ENCODE measurements at regions not wholly inside any gene's neighbourhood (a gene's known extent, or its start where the extent isn't known, plus 50 kb on each side); places are given as distances from the start of the nearest gene placed in this dataset.
A peak's percentile ranks its signal among the peaks of the same experiment; 100 is the strongest.
"Not testable (repeated sequence)": the region's sequence is repeated elsewhere in the genome, so short reads cannot be mapped to it uniquely, and the experiment has no call there.

DNA sequence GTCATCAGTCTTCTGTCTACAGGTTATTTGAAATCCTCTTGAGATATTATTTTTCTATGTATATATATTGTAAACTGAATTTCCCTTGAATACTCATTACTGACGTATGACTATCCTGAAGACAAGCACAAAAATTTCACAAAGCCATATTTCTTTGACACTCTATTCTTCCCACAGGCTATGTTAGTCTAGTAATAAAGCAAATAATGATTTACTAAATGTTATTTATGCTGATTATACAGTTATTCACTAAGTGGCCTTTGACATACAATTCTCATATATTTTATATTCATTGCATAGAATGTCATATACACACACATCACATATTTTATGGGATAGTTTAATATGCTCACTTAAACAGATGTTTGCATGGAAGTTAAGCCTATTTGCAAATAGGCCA, 793.0 kb upstream of the GRAMD2B start:
- no peak for DNase-seq
- intact Hi-C loops (cut with DNase I), result no loop called here

DNA sequence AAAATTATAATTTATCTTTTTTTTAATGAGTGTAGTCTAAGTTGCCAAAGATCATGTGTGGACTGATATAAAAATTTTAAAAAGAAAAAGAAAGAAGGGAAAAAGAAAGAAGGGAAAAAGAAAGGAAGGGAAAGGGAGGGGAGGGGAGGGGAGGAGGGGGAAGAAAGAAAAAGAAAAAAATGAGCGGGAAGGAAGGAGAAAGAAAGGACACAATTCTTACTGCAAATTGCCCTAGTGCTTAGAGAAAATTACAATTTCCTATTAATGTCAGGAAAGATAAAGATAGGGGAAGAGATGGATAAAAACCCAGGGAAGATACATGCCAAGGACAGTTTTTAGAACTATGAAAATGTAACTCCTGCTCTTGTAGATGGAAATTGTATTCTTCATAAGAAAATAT, 789.7 kb upstream of the GRAMD2B start:
- DNase-seq, result no peak
- intact Hi-C loops (cut with DNase I), result no loop called here

DNA sequence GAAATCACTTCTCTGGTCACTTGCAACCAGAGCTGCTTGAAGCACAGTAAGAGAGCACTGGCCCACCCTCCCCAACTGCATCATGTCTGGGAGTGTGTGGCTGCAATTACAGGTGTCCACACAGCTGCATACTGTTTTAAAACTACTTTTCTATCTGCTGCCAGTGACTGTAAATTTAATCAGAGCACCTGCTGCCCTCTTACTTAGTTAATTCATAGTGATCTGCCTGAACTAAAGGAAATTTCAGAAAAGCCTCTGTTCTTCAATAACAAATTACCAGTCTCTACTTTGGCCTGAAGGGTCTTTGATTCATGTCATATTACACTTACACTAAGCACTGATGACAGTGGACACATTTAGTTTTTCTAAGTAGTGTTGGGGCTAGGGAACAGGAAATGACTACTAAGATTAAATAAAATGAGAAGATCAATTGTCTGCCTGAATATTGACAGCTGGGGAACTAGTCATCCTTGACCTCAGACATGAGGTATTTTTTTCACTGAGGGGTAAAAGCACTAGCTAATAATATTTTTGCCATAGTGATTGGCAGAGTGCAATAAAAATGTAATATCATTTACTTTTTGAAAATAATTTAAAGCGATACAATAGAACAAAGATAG, 788.9 kb upstream of the GRAMD2B start:
- DNase-seq, result no peak
- intact Hi-C loops (cut with DNase I), result no loop called here

DNA sequence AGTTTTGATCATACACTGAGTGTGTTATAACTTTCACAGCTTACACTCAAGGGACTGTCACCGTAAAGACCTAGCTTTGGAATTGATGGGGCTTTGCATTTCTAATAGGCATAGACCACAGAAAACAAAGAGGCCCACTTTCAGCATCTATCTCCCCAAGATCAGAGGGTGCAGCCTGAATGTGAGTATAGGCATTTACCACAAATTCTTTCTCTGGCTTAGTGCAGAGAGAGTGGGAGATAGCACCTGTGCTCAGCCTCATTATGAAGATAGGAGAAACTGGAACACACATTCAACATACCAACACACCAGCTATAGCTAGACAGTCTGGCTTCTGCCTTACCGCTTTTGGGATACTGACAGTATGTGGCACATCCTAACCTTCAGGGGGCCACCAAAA, 783.4 kb upstream of the GRAMD2B start:
- DNase-seq, result no peak
- intact Hi-C loops (cut with DNase I), result no loop called here

DNA sequence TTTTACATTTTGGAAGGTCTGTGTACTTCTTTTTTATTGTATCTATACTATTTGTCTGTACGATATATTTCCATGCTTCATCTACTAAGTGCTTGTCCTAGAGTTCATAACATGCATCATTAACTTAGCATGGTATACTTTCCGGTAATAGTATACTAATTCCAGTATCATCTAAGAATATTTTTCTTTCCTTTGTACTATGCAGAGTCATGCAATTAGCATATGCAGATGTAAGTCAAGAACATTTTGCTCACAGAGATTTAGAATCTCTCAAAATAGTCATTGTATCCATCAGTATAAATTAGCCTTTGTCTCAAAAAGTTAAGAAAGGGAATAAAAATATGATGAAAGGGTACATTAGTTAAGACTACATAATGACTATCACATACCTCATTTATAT, 770.4 kb upstream of the GRAMD2B start:
- no peak for DNase-seq
- intact Hi-C loops (cut with DNase I), result no loop called here

DNA sequence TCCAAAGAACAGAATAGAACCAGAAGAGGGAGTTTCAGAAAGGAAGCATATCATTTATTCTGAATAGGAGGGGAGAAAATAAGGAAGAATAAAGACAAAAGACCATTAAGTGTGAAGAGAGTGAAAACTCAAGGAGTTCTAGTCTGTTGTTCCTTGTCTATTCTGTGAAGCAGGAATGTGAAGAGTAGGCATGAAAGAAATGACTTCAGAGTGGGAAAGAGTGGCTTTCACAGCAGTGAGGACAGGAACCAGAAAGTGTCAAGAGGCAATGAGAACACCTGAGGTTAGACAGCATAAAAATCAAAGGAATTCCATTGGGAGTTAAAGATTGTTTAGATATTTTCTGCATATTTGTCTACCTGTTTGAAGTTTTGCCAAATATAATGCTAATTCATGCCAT, 768.8 kb upstream of the GRAMD2B start:
- DNase-seq, result no peak
- intact Hi-C loops (cut with DNase I), result no loop called here

DNA sequence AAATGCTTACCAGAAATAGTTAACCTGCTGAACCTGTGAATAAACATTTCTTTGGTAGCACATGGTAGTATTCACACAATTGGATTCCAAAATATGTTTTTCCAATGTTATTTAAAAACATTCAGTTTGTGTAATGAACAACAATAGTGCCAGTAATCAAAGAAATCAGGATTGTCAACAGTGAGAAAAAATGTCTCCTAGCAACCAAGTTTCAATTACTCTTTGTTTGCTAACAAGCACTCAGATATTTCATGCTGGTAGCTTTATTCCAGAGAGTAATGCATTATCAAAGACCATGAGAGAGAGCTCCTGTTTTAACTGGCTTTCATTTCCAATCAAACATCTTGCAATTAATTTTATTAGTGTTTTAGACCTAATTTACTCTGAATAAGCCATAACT, 768.1 kb upstream of the GRAMD2B start:
- intact Hi-C loops (cut with DNase I), result no loop called here
- DNase-seq, result no peak

DNA sequence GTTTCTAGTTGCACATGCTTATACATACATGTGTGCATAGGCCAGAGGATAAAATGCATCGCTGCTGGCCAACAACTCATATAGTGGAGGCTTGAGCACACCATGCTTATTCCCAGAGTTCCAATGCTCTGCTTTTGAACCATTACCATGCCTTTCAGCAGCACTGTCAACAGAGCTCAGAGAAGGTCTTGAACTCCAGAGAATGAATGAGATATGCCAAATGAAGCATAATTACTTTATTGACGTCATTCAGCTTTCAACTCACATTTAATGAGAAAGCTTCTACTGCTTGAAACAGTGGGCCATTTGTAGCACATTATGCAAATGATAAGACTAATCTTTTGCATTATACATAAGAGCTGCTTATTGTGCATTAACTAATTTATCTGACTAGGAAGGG, 765.3 kb upstream of the GRAMD2B start:
- intact Hi-C loops (cut with DNase I), result no loop called here
- DNase-seq, result peak in 4 of 42 donors; percentile 2 to 42 (median 7)

DNA sequence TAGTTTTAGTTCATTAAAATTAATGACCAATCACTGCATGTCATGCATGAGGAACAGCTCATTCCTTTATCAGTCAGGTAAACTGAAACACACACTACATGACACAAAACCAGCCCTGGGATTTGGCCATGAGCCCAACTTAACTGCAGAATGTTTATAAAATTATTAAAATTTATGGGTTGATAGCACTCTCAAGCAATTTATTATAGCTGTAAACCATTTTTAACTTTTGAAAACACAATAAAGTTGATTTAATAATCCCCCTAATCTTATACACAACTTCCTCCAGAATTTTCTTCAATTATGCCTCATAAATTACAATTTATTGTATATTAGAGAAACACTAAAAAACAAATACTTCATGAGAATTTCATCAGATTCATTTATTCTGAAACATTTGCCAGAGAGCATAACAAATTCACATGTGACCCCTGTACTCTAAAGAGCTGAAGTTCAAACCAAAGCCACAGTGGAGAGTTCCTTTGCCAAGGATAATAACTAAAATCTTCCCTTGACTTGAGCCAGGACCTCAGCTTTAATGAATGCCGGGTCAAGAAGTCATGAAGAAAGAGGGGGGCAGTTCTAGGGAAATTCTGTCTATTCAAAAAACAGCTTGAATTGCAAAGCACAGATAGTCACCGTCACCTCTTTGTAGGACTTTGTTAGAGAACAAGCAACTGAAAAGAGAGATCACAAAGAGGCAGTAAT, 763.7 kb upstream of the GRAMD2B start:
- DNase-seq, result no peak
- intact Hi-C loops (cut with DNase I), result no loop called here

DNA sequence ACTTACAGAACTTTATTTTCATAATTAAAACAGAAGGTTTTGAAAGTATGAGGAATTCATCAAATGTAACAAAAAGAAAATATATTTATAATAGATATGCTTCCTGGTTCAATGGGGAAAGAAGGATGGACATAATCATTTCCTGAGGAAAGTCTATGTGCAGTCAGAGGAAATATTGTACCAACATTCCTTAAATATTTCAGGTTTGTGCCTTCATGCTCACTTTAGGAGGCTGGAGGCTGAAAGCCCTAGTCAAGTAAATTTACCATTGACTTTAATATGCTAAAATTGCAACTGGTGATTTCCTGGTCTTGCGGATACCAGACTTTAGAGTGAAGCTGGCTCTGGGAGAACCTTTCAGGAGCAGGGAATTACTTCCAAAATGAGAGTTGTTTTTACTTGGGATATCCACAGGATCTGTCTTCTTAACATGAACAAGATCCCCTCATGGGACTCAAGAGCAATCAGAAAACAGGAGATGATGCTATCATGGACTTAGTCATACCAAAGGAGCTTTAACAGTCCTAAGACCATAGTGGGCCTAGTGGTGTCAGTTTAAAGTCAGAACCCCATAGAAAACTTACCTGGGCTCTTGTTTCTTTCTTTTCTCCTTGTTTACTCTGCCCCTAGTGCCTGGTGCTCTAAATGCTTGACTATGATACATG, 762.8 kb upstream of the GRAMD2B start:
- intact Hi-C loops (cut with DNase I), result no loop called here
- DNase-seq, result no peak

DNA sequence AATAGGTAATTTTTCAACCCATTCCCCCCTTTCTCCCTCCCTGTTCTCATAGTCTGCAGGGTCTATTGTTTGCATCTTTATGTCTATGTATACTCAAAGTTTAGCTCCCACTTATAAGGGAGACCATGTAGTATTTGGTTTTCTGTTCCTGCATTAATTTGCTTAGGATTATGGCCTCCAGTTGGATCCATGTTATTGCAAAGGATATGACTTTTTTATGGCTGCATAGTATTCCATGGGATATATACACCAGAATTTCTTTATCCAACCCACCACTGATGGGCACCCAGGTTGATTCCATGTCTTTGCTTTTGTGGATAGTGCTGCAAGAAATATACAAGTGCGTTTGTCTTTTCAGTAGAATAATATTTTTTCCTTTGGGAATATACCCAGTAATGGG, 761.6 kb upstream of the GRAMD2B start:
- no peak for DNase-seq
- intact Hi-C loops (cut with DNase I), result no loop called here

DNA sequence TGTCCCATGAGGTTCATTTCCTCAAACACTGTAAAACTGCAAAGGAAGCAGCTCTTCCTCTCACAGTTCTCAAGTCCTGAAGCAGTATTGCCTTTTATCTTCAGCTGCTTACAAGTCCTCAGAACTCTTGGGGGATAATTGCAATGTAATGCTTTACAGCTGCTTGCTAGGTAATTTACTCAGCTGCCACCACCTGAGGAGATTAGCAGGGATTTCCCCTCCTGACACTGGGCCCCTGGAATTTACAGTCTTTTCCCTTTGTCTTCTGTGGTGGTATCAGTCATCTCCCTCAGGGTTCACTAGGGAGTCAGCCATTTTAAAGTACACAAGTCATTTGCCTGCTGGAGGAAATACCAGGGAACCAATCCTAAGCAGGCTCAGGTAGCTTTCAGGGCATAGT, 754.3 kb upstream of the GRAMD2B start:
- DNase-seq, result no peak
- intact Hi-C loops (cut with DNase I), result no loop called here

DNA sequence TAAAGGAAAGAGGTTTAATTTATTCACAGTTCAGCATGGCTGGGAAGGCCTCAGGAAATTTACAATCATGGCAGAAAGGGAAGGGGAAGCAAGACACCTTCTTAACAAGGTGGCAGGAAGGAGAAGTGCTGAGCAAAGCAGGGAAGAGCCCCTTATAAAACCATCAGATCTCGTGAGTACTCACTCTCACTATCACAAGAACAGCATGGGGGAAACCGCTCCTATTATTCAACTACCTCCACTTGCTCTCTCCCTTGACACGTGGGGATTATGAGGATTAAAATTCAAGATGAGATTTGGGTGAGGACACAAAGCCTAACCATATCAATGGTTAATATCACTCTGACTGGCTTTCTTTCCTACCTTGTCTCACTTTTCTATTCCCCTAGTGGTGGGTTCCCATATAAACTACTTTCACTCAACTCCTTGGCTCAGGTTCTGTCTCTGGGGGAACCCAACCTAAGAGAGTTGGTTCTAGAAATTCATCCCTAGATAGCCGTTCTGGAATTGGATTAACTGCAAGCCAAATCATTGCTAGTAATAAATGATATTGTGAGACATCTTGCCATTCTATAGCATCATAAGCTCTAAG, 749.8 kb upstream of the GRAMD2B start:
- intact Hi-C loops (cut with DNase I), result no loop called here
- DNase-seq, result no peak

DNA sequence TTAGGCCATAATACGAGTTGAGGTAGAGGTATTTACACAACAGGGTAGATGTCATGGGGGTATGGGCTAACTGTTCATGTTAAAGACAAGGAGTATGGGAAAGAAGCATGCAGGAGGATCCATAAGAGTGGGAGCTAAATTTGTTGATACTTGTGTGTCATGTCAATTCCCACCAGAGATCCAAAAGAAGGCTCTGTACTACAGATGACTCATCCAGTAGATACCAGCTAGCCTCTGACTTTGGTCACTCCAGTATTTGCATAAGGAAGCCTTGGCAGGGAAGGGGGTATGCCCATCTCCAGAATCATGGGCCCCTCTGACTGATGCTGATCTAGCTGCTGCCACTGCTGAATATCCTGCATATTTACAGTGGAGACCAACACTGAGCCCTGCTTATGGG, 743.7 kb upstream of the GRAMD2B start:
- no peak for DNase-seq

DNA sequence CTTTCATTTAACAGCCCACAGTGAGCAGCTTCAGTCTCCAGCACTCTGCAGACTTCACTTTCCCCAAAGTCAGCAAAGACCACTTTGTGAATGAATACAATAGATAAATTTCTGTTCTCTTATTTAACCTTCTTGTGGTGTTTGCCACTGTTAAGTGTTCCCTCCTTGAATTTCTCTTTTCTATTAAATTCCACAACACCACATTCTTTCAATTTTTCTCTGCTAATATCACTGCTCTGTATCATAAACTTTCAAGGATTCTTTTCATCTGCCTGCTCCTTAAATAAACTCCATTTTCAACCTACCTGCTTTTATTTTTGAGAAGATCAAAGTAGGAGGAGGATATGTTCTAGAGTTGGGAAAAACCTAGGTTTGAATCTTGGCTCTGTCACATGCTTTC, 739.5 kb upstream of the GRAMD2B start:
- intact Hi-C loops (cut with DNase I), result no loop called here

More for the DNA sequence above, 743.7 kb upstream of the GRAMD2B start:
- intact Hi-C loops (cut with DNase I), result no loop called here

DNA sequence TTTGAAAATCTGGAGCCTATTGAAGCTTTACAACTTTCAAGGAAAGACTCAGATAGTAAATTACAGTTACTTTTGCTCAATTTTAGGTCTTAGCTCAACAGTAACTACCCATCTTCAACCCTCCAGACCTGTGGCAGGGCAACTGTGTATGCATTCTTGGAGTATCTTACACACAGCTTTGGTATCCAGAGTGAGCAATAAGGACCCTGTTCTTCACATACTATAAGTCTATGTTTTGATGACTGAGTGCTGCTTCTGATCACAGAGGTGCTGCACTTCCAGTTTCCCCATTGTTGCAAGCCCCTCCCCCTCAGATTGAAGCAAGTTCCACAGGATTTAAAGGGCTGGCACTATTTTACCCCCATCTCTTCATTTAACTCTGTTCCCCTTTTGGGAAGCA, 737.4 kb upstream of the GRAMD2B start:
- DNase-seq, result no peak
- intact Hi-C loops (cut with DNase I), result no loop called here

More for the DNA sequence above, 739.5 kb upstream of the GRAMD2B start:
- no peak for DNase-seq

DNA sequence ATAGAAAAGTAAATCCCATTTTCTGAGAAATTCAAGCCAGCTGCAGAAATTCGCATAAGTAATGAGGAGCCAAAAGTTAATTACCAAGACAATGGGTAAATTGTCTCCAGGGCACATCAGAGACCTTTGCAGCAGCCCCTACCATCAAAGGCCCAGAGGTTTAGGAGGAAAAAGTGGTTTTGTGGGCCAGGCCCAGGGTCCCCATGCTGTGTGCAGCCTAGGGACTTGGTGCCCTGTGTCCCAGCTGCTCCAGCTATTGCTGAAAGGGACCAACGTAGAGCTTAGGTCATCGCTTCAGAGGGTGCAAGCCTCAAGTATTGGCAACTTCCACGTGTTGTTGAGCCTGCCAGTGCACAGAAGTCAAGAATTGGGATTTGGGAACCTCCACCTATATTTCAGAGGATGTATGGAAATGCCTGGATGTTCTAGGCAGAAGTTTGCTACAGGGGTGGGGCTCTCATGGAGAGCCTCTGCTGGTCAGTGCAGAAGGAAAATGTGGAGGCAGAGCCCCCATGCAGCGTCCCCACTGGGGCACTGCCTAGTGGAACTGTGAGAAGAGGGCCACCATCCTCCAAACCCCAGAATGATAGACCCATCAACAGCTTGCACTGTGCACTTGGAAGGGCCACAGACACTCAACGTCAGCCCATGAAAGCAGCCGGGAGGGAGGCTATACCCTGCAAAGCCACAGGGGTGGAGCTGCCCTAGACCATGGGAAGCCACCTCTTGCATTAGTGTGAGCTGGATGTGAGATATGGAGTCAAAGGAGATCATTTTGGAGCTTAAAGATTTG, 731.3 kb upstream of the GRAMD2B start:
- DNase-seq; intact Hi-C loops (cut with DNase I): not testable (repeated sequence)

DNA sequence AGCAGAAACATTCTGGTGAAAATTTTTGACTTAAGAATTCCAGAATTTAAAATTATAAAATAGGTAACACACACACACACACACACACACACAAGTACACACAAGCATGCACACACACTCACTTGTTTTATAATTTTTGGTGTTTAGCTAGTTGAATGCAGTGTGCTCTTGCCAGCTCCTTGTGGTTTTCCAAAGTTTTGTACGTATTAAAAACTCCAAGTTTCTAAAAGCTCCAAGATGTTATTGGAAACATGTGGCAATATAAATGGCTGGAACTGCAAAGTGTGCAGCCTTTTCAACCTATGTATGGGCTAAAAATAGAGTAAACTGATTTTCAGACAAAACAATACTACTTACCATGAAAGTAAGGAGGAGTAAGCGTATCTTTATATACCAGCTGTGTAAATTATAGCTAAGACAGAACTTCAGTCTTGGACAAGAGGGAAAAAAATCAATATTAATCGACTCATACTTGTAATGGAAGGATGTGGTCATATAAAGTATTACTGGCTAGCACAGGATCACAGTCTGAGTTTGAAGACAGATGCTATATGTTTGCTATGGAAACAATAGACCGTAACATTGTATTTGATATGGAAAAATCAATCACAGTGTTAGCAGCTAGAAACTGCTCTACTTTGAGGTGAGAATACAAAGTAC, 727.1 kb upstream of the GRAMD2B start:
- intact Hi-C loops (cut with DNase I), result no loop called here
- DNase-seq, result no peak

DNA sequence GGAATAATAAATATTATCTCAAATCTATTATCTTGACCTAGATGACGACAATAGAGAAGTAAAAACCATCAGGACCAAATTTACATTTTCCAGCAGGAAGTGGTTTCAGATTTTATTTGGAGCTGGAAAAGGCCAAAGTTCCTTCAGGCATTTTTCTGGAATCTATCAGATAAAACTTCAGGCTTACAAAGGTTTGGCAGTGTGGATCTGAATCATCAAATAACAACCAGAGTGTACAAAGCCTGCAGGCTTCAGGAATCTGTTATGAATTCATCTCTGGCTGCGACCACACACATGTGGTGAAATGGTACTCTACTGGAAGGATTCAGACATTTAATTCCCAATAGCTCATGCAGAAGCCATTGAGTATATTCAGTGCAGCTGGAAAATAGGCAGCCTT, 726.4 kb upstream of the GRAMD2B start:
- intact Hi-C loops (cut with DNase I), result no loop called here
- DNase-seq, result no peak

Data from head of caudate nucleus (tissue), 42 donors.